A204.1 (cell line): ENCODE measurements at regions not wholly inside any gene's neighbourhood (a gene's known extent, or its start where the extent isn't known, plus 50 kb on each side); places are given as distances from the start of the nearest gene placed in this dataset.
A peak's percentile ranks its signal among the peaks of the same experiment; 100 is the strongest.
"Not testable (repeated sequence)": the region's sequence is repeated elsewhere in the genome, so short reads cannot be mapped to it uniquely, and the experiment has no call there.

Source experiments
- FAIRE-seq: peaks from 2 replicates; lab custom pipeline; 2012; peaks lifted over from hg19 to GRCh38; lab: Jason Lieb, UNC

GRCh38 chr7:126177782-126178181 lies 1075.0 kb downstream of the GRM8 start:
- FAIRE-seq, result no peak

- peak; percentile 32 for FAIRE-seq
Measured at GRCh38 chr7:126166645-126167044, 1086.1 kb downstream of the GRM8 start.

- no peak for FAIRE-seq
Measured at GRCh38 chr7:126163647-126164046, 1089.1 kb downstream of the GRM8 start.

GRCh38 chr7:126157391-126157790 lies 1095.3 kb downstream of the GRM8 start:
- FAIRE-seq, result no peak

- no peak for FAIRE-seq
Measured at GRCh38 chr7:126150278-126150958, 1102.3 kb downstream of the GRM8 start.

- FAIRE-seq, result peak; percentile 3
Measured at GRCh38 chr7:126140858-126141466, 1111.8 kb downstream of the GRM8 start.

GRCh38 chr7:126119981-126120380 lies 1132.8 kb downstream of the GRM8 start:
- FAIRE-seq, result no peak

- FAIRE-seq, result no peak
Measured at GRCh38 chr7:126103582-126103981, 1149.2 kb downstream of the GRM8 start.

- no peak for FAIRE-seq
Measured at GRCh38 chr7:126083014-126083413, 1153.4 kb upstream of the POT1 start.

- no peak for FAIRE-seq
Measured at GRCh38 chr7:126079581-126079980, 1150.0 kb upstream of the POT1 start.

GRCh38 chr7:126079151-126079550 lies 1149.5 kb upstream of the POT1 start:
- no peak for FAIRE-seq

- peak; percentile 39 for FAIRE-seq
Measured at GRCh38 chr7:126065766-126066165, 1136.1 kb upstream of the POT1 start.

- FAIRE-seq, result no peak
Measured at GRCh38 chr7:126057979-126058378, 1128.4 kb upstream of the POT1 start.

GRCh38 chr7:126056613-126057012 lies 1127.0 kb upstream of the POT1 start:
- FAIRE-seq, result not testable (repeated sequence)

- no peak for FAIRE-seq
Measured at GRCh38 chr7:126052229-126052628, 1122.6 kb upstream of the POT1 start.

GRCh38 chr7:126044662-126045061 lies 1115.0 kb upstream of the POT1 start:
- no peak for FAIRE-seq

GRCh38 chr7:126041472-126041871 lies 1111.8 kb upstream of the POT1 start:
- FAIRE-seq, result no peak

- FAIRE-seq, result no peak
Measured at GRCh38 chr7:126040114-126041045, 1110.8 kb upstream of the POT1 start.

GRCh38 chr7:126026421-126027088 lies 1096.9 kb upstream of the POT1 start:
- no peak for FAIRE-seq

- no peak for FAIRE-seq
Measured at GRCh38 chr7:126022452-126022851, 1092.8 kb upstream of the POT1 start.

- FAIRE-seq, result no peak
Measured at GRCh38 chr7:126016722-126017121, 1087.1 kb upstream of the POT1 start.

GRCh38 chr7:126005064-126005463 lies 1075.4 kb upstream of the POT1 start:
- FAIRE-seq, result no peak

- FAIRE-seq, result no peak
Measured at GRCh38 chr7:126001349-126001748, 1071.7 kb upstream of the POT1 start.
